Hematopoietic multipotent progenitor cell treated with erythropoietin and hydrocortisone succinate and interleukin-3 and kit ligand, for 4 days (in vitro differentiated cells): ENCODE measurements at regions not wholly inside any gene's neighbourhood (a gene's known extent, or its start where the extent isn't known, plus 50 kb on each side); places are given as distances from the start of the nearest gene placed in this dataset.
"Not testable (repeated sequence)": the region's sequence is repeated elsewhere in the genome, so short reads cannot be mapped to it uniquely, and the experiment has no call there.

Experiments used
- DNase-seq: peaks from one replicate; pipeline ENCODE4 v3.0.0-alpha.2; 2015

DNA sequence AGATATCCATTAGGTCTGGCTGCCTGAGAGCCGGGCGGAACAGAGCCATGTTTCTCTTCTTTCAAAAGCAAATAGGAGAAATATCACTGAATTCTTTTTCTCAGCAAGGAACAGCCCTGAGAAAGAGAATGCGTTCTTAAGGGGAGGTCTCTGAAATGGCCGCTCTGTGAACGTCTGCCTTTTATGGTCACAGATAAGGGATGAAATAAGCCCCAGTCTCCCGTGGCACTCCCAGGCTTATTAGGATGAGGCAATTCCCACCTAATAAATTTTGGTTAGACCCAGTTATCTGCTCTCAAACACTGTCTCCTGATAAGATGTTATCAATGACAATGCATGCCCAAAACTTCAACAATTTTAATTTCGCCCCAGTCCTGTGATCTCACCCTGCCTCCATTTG lies 133.4 kb upstream of the KCNJ18 start:
- DNase-seq: not testable (repeated sequence)

DNA sequence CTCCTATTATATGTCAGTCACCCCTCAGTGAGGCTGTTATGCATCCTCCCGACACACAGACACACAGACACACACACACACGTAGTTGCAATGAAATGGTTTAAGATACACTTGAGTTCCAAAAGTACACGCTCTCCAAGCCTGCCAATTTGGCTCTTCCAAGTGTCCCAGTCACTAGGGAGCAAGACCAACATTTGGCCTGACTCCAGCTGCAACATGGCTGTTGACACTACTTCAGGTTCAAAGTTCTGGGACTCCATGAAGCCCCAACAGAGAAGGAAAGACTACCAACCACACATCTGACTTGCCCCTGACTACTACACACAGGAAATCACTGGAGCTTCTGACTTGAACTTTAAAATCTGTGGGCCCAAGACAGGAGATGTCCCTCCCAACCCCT lies 128.1 kb upstream of the KCNJ18 start:
- DNase-seq: no peak

DNA sequence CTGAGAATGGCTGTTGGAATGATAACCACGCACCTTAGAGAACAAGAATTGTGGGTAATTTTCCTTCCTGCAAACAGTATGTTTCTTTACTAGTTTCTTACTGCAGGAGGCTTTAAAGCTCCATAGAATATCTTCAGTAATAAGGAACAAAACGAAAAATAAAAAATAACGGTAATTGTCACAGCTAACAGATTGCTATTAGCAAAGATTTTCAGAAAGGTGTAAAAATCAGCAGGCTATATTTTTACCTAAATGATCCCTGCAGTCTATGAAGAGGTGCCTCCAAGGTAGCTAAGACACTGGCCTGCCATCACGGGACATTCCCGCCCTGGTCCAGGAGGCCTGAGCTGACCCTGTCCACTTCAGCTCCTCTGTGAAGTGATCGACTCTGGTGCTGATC lies 127.6 kb upstream of the KCNJ18 start:
- DNase-seq: not testable (repeated sequence)

DNA sequence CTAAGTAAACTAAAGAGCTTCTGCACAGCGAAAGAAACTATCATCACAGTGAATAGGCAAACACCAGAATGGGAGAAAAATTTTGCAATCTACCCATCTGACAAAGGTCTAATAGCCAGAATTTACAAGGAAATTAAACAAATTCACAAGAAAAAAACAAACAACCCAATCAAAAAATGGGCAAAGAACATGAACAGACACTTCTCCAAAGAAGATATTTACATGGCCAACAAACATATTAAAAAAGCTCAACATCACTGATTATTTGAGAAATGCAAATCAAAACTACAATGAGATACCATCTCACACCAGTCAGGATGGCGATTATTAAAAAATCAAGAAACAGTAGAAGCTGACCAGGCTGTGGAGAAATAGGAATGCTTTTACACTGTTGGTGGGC lies 121.9 kb upstream of the KCNJ18 start:
- not testable (repeated sequence) for DNase-seq

DNA sequence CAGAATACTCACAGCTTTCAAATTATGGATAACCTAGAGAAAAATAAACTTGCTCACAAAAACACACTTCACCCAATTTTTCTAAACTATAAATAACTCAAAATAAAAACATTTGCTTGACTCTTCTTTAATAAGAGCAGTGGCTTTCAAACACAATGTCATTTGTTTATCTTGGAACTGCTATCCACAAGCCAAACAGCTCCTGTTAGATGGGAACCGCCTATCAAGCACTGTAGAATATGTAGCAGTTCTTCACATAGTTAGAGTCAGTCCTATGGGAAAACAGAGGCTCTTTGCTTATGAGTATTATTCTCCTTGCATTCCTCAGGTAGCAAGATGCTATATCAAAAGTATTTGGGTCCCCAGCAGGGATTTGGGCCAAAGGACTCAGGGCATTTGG lies 120.2 kb upstream of the KCNJ18 start:
- not testable (repeated sequence) for DNase-seq

DNA sequence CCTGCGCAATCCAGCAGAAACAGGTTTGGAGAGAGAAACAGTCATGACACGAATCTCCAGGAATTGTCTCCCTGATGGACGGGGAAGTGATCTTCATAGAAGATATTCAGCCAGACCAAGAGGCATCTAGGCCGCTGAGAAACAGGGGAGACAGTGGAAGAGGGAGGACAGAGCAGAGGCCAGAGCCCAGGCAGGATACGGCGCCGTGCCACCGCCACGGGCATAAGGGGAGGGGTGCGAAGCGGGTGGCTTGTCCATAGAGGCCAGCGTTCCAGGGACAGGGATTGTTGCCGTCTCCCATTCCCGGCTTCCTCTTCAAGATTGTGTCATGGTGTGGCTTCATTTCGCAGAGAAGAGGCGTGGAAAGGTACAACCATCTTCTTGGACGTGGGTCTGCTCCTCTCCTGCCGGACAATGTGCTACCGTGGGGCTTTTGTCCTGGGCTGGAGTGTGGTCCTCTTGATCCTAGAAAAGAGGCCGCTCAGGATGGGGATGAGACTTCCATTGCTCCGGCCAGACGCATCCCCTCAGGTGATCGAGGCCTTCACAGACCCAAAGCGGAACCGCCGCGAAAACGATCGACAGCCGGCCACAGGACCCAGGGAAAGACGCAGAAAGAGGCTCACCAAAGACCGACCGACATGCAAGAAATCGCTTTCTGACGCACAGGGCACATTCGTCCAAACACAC lies 118.9 kb upstream of the KCNJ18 start:
- DNase-seq: not testable (repeated sequence)

DNA sequence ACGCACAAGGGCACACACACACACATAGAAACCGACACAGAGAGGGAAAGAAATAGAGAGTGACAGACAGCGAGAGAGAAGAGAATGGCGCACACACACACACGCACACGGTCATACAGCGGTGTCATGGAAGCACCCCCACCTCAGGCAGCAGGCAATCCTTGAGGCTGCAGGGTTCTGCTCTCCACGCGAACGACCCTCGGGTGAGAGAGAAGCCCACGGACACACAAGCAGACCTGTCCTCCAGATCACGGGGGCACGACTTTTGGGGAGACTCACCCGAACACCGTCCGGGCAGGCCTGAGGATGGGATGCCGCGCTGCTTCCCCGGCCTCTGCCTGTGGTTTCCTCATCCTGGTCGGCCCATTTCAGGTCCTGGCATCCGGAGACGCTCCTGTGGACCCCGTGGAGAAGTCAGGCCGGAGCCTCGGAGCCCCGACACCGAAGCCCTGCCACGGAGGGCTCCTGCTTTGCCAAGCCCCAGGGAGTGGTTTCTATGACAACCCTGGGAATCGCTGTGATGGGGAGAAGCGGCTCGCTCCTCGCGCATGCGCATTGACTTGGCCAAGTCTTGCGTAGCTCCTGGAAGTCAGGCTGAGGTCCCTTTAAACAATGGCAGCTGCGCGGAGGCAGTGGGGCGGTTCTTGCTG lies 118.2 kb upstream of the KCNJ18 start:
- DNase-seq: peak; percentile 30

DNA sequence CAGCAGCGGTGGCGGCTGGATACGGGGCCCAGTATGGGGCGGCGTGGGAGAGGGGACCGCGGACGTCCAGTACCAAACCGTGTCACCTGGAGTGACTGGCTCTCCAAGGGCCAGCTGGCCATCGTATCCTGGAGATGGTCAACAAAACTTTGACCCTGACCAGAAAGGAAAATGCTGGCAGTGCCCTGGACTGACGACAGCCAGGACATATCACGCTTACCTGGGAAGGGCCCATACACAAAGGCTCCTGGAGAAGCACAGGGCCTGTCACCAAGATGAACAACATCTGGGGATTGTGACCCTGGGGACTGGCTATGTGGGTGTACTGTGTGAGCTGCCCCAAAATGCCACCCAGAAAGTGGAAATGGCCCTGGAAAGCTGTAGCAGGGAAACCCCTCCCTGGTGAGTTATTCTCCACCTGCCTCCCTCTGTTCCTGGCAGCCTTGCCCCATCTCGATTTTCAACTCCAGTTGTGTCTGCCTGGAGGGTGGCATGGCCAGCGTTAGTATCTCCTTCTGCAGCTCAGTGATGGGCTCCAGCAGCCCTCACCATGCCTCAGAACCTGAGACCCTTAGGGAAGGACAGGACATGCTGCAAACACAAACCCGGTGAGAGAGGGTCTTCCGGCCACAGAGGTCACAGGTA lies 117.6 kb upstream of the KCNJ18 start:
- not testable (repeated sequence) for DNase-seq

DNA sequence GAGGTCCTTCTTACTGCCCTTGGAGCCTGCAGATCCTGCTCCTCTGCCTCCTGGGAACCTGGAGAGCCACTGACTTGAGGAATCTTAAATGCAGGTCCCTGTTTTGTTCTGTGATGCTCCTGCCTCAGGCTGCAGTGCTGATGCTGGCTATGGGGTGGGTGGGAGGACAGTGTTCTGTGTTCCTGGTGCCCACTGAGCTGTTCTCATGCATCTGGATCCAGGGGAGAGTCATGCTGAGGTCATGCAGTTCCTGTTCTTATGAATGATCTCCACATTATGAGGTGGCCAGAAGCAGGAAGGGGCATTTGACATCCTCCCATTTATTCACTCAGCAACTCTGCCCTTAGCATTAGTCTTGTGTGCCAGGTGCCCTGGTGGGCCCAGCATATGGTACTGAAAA lies 113.5 kb upstream of the KCNJ18 start:
- not testable (repeated sequence) for DNase-seq

DNA sequence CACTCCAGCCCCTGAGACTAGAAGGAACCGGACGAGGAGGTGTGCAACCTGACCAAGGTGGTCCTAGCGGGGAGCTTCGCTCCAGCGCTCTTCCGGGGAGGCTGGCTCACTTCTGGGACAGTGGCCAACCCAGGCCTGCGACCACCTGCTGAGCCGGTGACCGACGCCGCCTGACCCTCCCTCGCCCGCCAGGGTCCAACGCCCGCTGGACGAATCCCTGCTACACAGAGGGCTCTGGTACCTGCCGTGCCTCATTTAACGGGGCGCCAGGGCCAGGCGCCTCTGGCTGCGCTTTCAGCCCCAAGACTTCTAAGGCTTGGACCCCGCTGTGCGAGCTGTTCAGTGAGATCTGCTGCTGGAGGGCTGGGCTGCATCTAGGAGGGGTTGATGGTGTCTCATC lies 99.5 kb upstream of the KCNJ18 start:
- no peak for DNase-seq

DNA sequence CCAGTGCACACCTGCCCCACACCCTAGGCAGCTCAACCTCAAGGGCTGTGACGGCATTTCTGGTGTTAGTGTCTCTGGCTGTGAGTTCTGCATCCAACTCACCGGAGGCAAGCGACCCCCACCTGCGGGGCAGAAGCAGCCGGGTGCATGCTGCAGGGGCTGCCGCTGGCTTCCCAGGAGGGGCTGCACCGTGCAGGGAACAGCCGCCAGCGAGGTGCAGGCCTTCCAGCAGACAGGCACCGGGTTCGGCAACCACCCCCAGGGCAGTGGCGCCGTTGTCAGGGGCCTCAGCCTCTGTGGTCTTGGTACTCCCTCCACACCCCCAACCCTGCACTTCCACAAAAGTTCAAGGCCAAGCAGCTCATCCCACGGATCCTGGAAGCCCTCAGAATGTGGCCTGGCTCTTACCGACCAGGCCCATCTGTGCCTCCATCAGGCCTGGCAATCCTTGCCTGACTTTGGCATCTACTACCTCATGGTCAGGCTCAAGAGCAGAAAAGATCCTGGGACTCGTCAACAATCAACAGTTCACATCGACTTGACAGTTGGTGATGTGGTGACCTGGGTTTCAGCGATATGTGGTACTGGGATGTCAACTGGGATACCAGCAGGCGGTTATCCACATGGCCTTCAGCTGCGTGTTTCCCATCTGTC lies 98.7 kb upstream of the KCNJ18 start:
- not testable (repeated sequence) for DNase-seq

DNA sequence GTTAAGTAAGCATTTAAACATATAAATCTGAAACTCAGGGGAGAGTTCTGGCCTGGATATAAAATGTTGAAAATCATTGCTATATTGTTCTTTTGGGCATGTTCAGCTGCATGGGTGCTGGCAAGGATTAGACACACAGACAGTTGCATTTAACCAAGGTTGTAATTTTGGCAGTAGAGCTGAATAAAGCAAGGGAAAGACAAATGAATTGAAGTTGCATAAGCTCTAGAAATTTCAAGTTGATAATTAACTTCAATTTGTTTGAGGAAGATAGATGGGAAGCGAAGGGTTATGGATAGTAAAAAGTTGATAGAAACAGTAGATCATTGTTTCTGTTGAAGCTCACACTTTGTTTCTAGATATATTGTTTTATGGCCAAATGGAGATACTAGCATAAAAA lies 97.2 kb upstream of the KCNJ18 start:
- DNase-seq: no peak

DNA sequence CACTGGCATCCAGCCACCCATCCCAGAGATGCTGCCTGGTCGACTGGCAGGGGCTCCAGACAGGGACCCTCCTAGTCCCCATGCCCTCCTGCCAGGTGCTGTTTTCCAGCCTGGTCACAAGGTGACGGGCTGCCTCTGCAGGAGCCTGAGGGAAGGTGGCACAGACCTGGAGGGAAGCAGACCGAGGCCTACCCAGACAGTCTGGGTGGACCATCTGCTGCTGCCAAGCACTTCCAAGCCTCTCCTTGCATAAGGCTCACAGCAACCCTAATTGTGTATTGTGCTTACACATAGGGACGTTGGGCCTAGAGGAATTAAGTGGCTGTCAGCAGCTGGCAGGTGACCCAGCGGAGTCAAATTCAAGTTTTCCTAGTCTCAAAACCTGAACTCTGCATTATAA lies 90.1 kb upstream of the KCNJ18 start:
- no peak for DNase-seq

DNA sequence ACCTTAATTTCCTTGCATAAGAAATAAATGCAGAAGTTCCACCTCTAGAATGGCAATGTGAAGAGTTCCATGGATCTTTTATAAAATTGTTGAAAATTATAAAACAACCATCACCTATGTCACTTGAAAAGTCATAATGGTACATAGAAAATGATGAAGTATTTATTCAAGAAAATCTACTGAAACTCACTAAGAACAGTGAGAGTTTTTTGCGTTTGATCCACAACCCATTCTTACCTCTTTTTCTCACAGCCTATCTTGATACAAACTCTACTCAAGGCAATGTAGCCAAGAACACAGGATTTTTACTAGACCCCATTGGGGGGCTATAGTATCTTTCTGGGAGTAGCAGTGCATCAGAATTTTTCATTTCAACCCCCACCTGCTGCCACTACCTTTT lies 89.0 kb upstream of the KCNJ18 start:
- not testable (repeated sequence) for DNase-seq

DNA sequence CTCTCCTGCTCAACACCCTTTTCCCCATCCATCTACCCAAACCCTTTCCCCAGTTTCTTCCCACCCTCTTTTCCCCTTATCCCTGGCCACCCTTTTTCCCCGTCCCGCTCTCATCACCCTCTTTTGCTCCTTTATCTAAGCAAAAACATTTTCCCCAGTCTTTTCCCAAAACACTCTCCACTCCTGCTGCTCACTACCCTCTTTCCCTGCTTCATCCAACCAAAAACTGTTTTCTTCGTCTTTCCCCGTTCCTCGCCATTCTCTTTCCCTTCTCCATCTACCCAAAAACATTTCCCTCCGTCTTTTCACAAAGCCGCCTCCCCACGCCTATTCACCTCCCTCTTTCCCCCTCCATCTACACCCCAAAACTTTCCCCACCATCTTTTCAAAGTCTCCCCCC lies 80.9 kb upstream of the KCNJ18 start:
- DNase-seq: not testable (repeated sequence)

DNA sequence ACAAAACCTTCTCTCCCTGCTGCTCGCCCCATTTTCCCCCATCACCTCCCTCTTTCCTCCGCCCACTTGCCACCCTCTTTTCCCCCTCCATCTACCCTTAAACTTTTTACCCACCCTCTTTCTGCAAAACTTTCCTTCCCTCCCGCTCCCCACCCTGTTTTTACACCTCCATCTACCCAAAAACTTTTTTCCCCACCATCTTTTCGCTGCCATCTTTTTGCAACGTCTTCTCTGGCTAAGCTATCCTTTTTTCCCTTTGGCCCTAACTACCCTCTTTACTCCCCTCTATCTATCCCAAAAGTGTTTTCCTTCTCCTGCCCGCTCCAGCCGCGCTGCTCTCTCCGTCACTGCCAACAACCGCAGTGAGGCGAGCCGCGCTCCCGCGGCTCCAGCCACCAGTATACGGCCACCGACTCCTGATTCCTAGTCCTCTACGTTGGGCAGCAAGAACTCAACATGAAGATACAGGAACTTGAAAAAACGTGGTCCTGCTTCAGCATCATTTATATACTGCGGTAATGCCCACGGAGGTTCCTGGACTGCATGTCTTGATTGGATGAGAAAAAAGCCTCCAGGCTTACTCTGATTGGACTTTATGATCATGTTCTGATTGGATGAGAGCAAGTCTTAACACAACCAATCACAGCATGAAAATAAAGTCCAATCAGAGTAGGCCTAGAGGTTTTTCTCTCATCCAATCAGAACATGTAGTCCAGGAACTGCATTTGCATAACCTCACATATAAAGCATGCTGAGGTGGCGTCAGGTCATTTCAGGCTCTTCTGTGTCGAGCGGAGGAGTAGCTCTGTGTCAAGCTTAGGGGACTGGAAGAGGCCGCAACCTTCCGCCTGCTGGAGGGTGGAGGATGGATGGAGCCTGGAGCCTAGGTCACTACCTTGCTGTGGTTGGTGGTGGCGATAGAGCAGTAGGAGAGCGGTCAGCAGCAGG lies 79.9 kb upstream of the KCNJ18 start:
- DNase-seq: not testable (repeated sequence)

DNA sequence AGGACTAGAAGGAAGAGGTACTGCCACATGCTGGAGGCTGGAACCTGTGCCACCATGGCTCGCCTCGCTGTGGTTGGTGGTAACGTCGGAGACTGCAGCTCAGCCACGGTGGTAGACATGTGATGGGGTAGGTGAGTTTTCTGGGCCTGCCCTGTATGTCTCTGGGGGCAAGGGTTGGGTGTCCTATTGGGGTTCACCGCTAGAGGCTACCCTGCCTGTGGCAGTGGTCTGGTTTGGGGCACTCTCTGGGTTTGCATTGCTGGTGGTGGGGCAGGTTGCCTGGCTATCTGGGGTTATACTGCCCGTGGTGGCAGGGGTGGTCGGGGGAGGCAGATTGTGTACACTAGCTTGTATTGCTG lies 79.3 kb upstream of the KCNJ18 start:
- no peak for DNase-seq

DNA sequence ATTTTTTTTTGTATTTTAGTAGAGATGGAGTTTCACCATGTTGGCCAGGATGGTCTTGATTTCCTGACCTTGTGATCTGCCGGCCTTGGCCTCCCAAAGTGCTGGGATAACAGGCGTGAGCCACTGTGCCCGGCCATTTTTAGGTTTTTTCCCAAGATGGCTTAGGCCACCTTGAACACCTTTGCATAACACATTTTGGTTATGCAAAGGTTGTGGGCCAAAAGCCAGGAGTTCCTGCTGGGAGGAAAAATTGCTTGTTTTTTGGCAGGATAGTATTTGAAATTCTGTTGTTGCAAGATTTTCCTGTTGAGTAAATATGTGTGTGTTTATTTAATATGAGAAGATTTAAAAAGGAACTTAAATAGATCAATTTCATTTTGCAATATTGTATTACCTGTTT lies 65.3 kb upstream of the KCNJ18 start:
- not testable (repeated sequence) for DNase-seq
